ENCODE measurements at regions not wholly inside any gene's neighbourhood (a gene's known extent, or its start where the extent isn't known, plus 50 kb on each side); places are given as distances from the start of the nearest gene placed in this dataset.

GRCh38 chr5:173735184-173735583, 118.7 kb upstream of the BOD1 start (continued):
- TF ChIP-seq ZBTB11 (tag by site-specific recombination; conservative IDR thresholded peaks at IDR 0.05; ENCODE audit: low read depth) (no peak), ZNF362 (tag by site-specific recombination; IDR thresholded peaks at IDR 0.05) (no peak), ZNF623 (tag by site-specific recombination; IDR thresholded peaks at IDR 0.05) (no peak), MZF1 (tag by site-specific recombination; IDR thresholded peaks at IDR 0.05; ENCODE audit: borderline replicate concordance) (no peak), ZNF146 (tag by site-specific recombination; IDR thresholded peaks at IDR 0.05) (no peak), ZNF488 (tag by site-specific recombination; IDR thresholded peaks at IDR 0.05) (no peak)

- no peaks in the 10 kb centered on the region for H3K36me3 ChIP-seq (ENCODE audit: control insufficient read depth in 2 of 2, insufficient read depth in 1 of 2, low read length in 2 of 2)
- H3K27ac ChIP-seq (ENCODE audit: extremely low read depth, low read depth, low read length), result no peak overlapping the region
- TF ChIP-seq ZNF639 (tag by site-specific recombination; IDR thresholded peaks at IDR 0.05) (no peak), ZNF768 (tag by site-specific recombination; IDR thresholded peaks at IDR 0.05) (peak; percentile 34; the same call in 1 of the 2 replicates)
- peaks cover 11% of the 10 kb centered on the region for H3K4me1 ChIP-seq (ENCODE audit: control insufficient read depth, insufficient read depth, low read length)
- ChIA-PET CTCF (interaction anchor here (0.9 to 1.1 kb wide), 2 partner anchors 124 to 235 kb away, joined by 3 read pairs; no protein-coding TSS in a partner anchor), POLR2A (no interaction called here)
- no peak overlapping the region for H3K4me3 ChIP-seq (ENCODE audit: low read depth, low read length)
- no peaks in the 10 kb centered on the region for H3K9me3 ChIP-seq (ENCODE audit: control insufficient read depth, insufficient read depth, low read depth, low read length)
These were observed 119.2 kb upstream of the BOD1 start for GRCh38 chr5:173735691-173736090.

- H3K4me3 ChIP-seq (ENCODE audit: low read depth, low read length), result no peak overlapping the region
- ChIA-PET POLR2A (no interaction called here), CTCF (interaction anchor here (0.9 to 1.1 kb wide), 2 partner anchors 123 to 235 kb away, joined by 3 read pairs; no protein-coding TSS in a partner anchor)
- H3K36me3 ChIP-seq (ENCODE audit: control insufficient read depth in 2 of 2, insufficient read depth in 1 of 2, low read length in 2 of 2), result no peaks in the 10 kb centered on the region
- H3K27ac ChIP-seq (ENCODE audit: extremely low read depth, low read depth, low read length), result no peak overlapping the region
- TF ChIP-seq ZBTB48 (tag by site-specific recombination; IDR thresholded peaks at IDR 0.05) (0 out of 2 replicates have a peak, but pooled peaks have one; percentile 35), ZFP3 (tag by site-specific recombination; IDR thresholded peaks at IDR 0.05; ENCODE audit: low read depth) (peak; percentile 76), KLF7 (tag by site-specific recombination; IDR thresholded peaks at IDR 0.05; ENCODE audit: borderline replicate concordance) (no peak)
- H3K4me1 ChIP-seq (ENCODE audit: control insufficient read depth, insufficient read depth, low read length), result peaks cover 11% of the 10 kb centered on the region
- no peaks in the 10 kb centered on the region for H3K9me3 ChIP-seq (ENCODE audit: control insufficient read depth, insufficient read depth, low read depth, low read length)
These were observed 119.9 kb upstream of the BOD1 start for GRCh38 chr5:173736374-173736773.

- H3K9me3 ChIP-seq (ENCODE audit: control insufficient read depth, insufficient read depth, low read depth, low read length), result no peaks in the 10 kb centered on the region
- ChIA-PET POLR2A (no interaction called here), CTCF (no interaction called here)
- no peaks in the 10 kb centered on the region for H3K36me3 ChIP-seq (ENCODE audit: control insufficient read depth in 2 of 2, insufficient read depth in 1 of 2, low read length in 2 of 2)
- H3K27ac ChIP-seq (ENCODE audit: extremely low read depth, low read depth, low read length), result no peak overlapping the region
- H3K4me3 ChIP-seq (ENCODE audit: low read depth, low read length), result no peak overlapping the region
- H3K4me1 ChIP-seq (ENCODE audit: control insufficient read depth, insufficient read depth, low read length), result peaks cover 11% of the 10 kb centered on the region
- TF ChIP-seq ZNF366 (tag by site-specific recombination; conservative IDR thresholded peaks at IDR 0.05) (no peak), ZBTB44 (tag by site-specific recombination; IDR thresholded peaks at IDR 0.05) (no peak), ZFP41 (tag by site-specific recombination; IDR thresholded peaks at IDR 0.05; ENCODE audit: borderline replicate concordance) (no peak), KLF1 (tag by site-specific recombination; IDR thresholded peaks at IDR 0.05) (peak; percentile 88), ZNF768 (tag by site-specific recombination; IDR thresholded peaks at IDR 0.05) (0 out of 2 replicates have a peak, but pooled peaks have one; percentile 14), PATZ1 (tag by site-specific recombination; IDR thresholded peaks at IDR 0.05) (0 out of 2 replicates have a peak, but pooled peaks have one; percentile 38), ZFHX2 (tag by site-specific recombination; conservative IDR thresholded peaks at IDR 0.05) (0 out of 2 replicates have a peak, but pooled peaks have one; percentile 29), OSR2 (tag by site-specific recombination; IDR thresholded peaks at IDR 0.05) (peak; percentile 35; the same call in 1 of the 2 replicates)
These were observed 120.5 kb upstream of the BOD1 start for GRCh38 chr5:173736923-173737412.

Data from HEK293 (cell line).